ENCODE measurements at regions not wholly inside any gene's neighbourhood (a gene's known extent, or its start where the extent isn't known, plus 50 kb on each side); places are given as distances from the start of the nearest gene placed in this dataset.

DNA sequence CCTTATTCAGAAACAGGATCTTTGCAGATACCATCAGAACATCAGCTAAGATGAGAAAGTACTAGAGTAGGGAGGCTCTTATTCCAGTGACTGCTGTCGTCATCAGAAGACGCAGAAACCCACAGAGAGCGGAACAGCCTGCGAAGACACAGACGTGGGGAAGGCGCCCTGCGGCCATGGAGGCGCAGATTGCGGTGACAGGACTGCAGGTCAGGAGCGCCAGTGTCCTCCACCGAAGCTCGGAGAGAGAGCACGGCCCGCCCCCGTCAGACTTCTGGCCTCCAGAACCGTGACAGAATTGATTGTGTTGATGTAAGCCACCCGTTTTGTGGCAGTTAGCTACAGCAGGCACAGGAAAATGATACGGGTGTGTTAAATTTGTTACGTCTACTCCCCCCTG lies 275.5 kb downstream of the EFNB2 start:
- no peak for TF ChIP-seq POLR2A (IDR thresholded peaks at IDR 0.05)
- TF ChIP-seq, protein P1, sequence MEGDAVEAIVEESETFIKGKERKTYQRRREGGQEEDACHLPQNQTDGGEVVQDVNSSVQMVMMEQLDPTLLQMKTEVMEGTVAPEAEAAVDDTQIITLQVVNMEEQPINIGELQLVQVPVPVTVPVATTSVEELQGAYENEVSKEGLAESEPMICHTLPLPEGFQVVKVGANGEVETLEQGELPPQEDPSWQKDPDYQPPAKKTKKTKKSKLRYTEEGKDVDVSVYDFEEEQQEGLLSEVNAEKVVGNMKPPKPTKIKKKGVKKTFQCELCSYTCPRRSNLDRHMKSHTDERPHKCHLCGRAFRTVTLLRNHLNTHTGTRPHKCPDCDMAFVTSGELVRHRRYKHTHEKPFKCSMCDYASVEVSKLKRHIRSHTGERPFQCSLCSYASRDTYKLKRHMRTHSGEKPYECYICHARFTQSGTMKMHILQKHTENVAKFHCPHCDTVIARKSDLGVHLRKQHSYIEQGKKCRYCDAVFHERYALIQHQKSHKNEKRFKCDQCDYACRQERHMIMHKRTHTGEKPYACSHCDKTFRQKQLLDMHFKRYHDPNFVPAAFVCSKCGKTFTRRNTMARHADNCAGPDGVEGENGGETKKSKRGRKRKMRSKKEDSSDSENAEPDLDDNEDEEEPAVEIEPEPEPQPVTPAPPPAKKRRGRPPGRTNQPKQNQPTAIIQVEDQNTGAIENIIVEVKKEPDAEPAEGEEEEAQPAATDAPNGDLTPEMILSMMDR (IDR thresholded peaks at IDR 0.05), result no peak

Measured in breast epithelium (tissue), 3 donors.